Ascending aorta (tissue), 2 donors: ENCODE measurements at regions not wholly inside any gene's neighbourhood (a gene's known extent, or its start where the extent isn't known, plus 50 kb on each side); places are given as distances from the start of the nearest gene placed in this dataset.

Experiments used
- DNase-seq, 2 donors: peaks; one replicate each; pipeline ENCODE4 v3.0.0-alpha.2; 2019; ENCODE audit warnings: low spot score in 2 of 2
- H3K27ac ChIP-seq, 2 donors: fragments of 200-600 bp; sonication (generic); one replicate each; pipeline ENCODE4 v1.5.1; 2016 to 2017; ENCODE audit warnings: mild to moderate bottlenecking in 1 of 2
- H3K27me3 ChIP-seq: fragments of 200-600 bp; sonication (generic); one replicate; pipeline ENCODE4 v1.5.1; 2017
- H3K36me3 ChIP-seq, 2 donors: fragments of 200-600 bp; sonication (generic); one replicate each; pipeline ENCODE4 v1.5.1; 2016
- H3K4me1 ChIP-seq, 2 donors: fragments of 200-600 bp; sonication (generic); one replicate each; pipeline ENCODE4 v1.5.1; 2016 to 2017; ENCODE audit warnings: mild to moderate bottlenecking in 1 of 2
- H3K4me3 ChIP-seq, 2 donors: fragments of 200-600 bp; sonication (generic); one replicate each; pipeline ENCODE4 v1.5.1; 2016 to 2017; ENCODE audit warnings: mild to moderate bottlenecking in 1 of 2
- H3K9me3 ChIP-seq, 2 donors: fragments of 200-600 bp; sonication (generic); one replicate each; pipeline ENCODE4 v1.5.1; 2016
- intact Hi-C: fragments of 100-400 bp; cut with DNase I; formaldehyde crosslinking; loops from one replicate; pipeline ENCODE4 v1.15.1; 2023
- TF ChIP-seq, protein P1 (sequence below), 3 experiments: fragments of 200-600 bp in 2 of 3; fragments of 450-650 bp in 1 of 3; sonication (generic) in 2 of 3; IDR thresholded peaks; one replicate each; pipeline ENCODE4 v1.5.1; 2016 to 2019; ENCODE audit warnings: antibody characterized with exemption in 3 of 3, mild to moderate bottlenecking in 1 of 3, moderate library complexity in 1 of 3

DNA sequence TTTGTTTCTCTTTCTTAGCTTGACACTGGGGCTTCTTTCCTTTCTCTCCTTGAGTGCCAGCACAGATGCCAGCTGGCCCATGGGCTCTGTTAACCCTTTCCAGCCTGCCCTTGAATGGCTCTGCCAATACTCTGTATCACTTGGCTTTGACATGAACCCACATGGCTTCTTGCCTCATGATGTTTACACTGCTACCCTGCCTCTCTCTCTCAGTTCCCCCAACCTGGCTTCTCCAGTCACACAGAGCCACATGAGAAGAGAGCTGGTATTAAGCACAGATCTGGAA is 262.4 kb downstream of the OMA1 start:
- H3K9me3 ChIP-seq = peaks cover 0 to 4% of the 10 kb centered on the region in 2 donors
- H3K27ac ChIP-seq = no peak overlapping the region
- H3K4me3 ChIP-seq = no peak overlapping the region
- no peaks in the 10 kb centered on the region for H3K36me3 ChIP-seq
- intact Hi-C loops = no loop called here
- no peaks in the 10 kb centered on the region for H3K4me1 ChIP-seq
- DNase-seq = no peak
- H3K27me3 ChIP-seq = no peaks in the 10 kb centered on the region
- TF ChIP-seq, protein P1, sequence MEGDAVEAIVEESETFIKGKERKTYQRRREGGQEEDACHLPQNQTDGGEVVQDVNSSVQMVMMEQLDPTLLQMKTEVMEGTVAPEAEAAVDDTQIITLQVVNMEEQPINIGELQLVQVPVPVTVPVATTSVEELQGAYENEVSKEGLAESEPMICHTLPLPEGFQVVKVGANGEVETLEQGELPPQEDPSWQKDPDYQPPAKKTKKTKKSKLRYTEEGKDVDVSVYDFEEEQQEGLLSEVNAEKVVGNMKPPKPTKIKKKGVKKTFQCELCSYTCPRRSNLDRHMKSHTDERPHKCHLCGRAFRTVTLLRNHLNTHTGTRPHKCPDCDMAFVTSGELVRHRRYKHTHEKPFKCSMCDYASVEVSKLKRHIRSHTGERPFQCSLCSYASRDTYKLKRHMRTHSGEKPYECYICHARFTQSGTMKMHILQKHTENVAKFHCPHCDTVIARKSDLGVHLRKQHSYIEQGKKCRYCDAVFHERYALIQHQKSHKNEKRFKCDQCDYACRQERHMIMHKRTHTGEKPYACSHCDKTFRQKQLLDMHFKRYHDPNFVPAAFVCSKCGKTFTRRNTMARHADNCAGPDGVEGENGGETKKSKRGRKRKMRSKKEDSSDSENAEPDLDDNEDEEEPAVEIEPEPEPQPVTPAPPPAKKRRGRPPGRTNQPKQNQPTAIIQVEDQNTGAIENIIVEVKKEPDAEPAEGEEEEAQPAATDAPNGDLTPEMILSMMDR (IDR thresholded peaks at IDR 0.05) = no peak

DNA sequence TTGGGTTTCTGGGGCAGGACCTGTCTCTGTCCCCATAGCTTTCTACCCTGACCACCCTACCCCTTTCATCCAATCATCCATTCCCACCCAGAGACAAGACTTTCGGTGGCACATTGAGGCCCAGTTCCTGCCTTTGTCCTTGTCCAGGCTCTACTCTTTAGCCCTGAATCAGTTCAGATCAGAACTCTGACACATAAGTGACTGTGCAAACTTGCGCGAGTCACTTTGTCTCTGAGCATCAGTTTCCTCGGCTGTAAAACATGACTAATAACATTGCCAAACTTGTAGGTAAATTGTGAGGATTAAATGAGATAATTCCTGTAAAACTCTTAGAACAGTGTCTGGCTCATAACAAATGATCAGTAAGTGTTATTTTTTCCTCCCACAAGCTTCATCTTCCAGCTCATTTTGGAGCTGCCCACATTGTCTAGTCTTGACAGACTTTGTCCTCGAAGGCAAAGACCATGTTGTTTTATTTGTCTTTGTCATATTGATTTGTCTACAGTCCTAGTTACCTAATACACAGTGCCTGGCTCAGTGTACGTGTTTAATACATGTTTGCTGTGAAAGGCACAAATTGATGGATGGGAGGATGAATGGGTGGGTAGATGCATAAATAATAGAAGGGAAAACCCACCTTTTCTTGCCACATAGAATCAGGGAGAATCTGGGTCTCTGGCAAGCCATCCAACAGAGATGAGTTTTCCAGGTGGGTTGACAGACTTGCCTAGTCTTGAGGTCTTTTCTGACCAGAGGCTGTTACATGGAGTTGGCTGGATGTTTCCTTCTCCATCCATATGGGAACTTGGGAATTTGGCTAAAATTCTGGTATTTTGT is 262.9 kb downstream of the OMA1 start:
- no peaks in the 10 kb centered on the region for H3K36me3 ChIP-seq
- no peaks in the 10 kb centered on the region for H3K4me1 ChIP-seq
- no peaks in the 10 kb centered on the region for H3K27me3 ChIP-seq
- no peak overlapping the region for H3K27ac ChIP-seq
- no peak overlapping the region for H3K4me3 ChIP-seq
- DNase-seq = no peak
- TF ChIP-seq, protein P1 (IDR thresholded peaks at IDR 0.05) = no peak
- intact Hi-C loops = no loop called here
- peaks cover 0 to 4% of the 10 kb centered on the region in 2 donors for H3K9me3 ChIP-seq

DNA sequence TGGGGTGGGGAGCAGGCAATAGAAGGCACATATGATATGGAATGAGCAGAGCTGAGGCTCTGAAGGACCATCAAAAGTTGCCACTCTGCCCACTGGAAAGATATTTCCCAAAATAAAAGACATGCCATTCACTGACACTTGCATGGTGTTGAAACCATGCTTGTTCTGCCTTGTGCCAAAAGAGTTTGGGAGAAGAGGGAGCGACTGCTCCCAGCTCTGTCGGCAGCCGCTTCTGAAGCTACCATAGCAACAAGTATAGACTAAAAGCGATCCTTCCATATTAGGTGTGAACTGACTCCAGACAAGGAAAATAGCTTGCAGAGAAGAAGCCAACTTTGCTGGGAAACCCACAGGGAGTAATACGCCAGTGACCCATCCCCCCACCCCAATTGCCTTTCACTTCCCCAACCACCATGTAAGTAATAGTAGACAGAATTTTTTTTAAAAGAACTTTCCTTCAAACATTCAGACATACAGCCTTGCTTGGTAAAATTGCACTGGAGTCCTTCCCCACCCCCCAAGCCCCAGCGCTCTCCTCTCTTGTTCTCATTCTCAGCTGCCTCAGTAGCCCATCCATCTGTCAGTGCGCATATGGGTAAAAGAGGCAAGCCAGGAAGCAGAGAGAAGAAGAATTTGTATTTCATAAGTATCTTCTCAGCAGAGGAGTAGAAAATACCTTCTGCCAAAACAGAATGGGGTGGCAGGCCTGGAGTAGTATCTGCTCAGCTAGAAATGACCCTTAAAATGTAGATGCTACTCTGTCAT is 263.7 kb downstream of the OMA1 start:
- intact Hi-C loops = no loop called here
- no peak overlapping the region for H3K27ac ChIP-seq
- no peaks in the 10 kb centered on the region for H3K4me1 ChIP-seq
- H3K36me3 ChIP-seq = no peaks in the 10 kb centered on the region
- no peak overlapping the region for H3K4me3 ChIP-seq
- DNase-seq = no peak
- H3K9me3 ChIP-seq = peaks cover 0 to 4% of the 10 kb centered on the region in 2 donors
- no peaks in the 10 kb centered on the region for H3K27me3 ChIP-seq
- TF ChIP-seq, protein P1 (IDR thresholded peaks at IDR 0.05) = no peak

DNA sequence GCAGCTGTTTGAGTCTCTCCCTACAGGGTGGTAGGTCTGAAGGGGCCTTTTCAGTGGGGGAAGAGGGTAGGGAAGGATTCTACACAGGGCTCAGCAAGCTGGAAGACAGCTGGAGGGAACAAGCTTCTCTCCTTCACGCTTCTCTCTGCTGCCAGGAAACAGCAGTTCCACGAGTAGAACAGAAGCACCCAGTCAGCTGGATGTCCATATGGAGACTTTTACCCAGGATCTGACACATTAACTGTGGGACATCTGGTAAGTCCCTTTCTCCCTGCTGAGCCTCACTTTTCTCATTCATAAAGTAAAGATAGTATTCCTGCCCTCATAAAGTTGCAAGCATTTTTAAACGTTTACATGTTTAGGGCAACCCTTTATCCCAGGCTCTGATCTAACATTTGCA is 280.3 kb downstream of the OMA1 start:
- intact Hi-C loops = no loop called here
- DNase-seq = no peak
- H3K4me1 ChIP-seq = no peaks in the 10 kb centered on the region
- no peak overlapping the region for H3K4me3 ChIP-seq
- no peak overlapping the region for H3K27ac ChIP-seq
- H3K36me3 ChIP-seq = no peaks in the 10 kb centered on the region
- H3K9me3 ChIP-seq = no peaks in the 10 kb centered on the region
- H3K27me3 ChIP-seq = no peaks in the 10 kb centered on the region
- TF ChIP-seq, protein P1 (IDR thresholded peaks at IDR 0.05) = no peak

DNA sequence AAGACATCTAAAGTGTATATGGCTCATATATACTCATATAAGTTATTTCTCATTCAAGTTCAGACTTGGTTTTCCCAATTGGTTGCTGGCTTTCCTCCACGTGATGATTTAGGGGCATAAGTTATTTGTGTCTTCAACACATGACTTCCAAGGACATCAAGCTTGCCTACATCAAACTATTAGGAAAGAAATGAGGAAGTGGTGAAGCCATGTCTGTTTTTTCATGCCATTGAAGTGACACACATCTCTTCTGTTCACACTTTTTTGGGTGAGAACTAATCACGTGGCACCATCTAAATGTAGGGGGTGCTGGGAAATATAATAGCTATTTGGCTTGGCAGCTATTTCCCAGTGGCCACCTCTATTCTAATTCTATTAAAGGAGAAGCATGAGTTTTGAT is 282.1 kb downstream of the OMA1 start:
- Histone ChIP-seq H3K27me3 (no peaks in the 10 kb centered on the region), H3K4me3 (no peak overlapping the region), H3K36me3 (no peaks in the 10 kb centered on the region), H3K9me3 (no peaks in the 10 kb centered on the region), H3K4me1 (no peaks in the 10 kb centered on the region), H3K27ac (no peak overlapping the region)
- TF ChIP-seq, protein P1 (IDR thresholded peaks at IDR 0.05) = no peak
- no peak for DNase-seq
- intact Hi-C loops = no loop called here
